ENCODE measurements at regions not wholly inside any gene's neighbourhood (a gene's known extent, or its start where the extent isn't known, plus 50 kb on each side); places are given as distances from the start of the nearest gene placed in this dataset.

DNA sequence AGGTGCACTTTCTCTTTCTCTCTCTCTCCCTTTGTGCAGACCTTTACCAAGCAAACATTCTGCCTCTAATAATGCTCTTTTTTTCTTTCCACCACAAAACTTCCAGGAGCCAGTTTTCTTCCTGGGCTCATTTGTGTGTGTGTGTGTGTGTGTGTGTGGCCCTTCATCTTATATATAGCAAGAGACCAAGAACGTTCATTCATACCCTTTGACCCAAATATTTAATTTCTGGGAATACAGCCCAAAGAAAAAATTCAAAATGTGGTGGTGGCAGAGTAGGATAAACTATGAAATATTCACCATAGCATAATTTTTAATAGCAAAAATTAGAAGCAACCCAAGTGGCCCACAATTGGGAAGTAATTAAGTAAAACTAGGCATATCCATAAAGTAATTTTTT, 398.9 kb downstream of the IGSF11 start:
- POLR2A ChIA-PET, result no interaction called here
- no peak for ATAC-seq (ENCODE audit: poor library complexity)
- intact Hi-C loops (cut with DNase I, micrococcal nuclease), result no loop called here

GRCh38 chr3:118636841-118637240, 397.8 kb downstream of the IGSF11 start:
- Histone ChIP-seq H3K4me1 (ENCODE audit: insufficient read depth, low read length) (no peaks in the 10 kb centered on the region), H3K4me3 (ENCODE audit: low read length) (no peak overlapping the region), H3K27ac (ENCODE audit: low read depth in 1 of 2, low read length in 2 of 2) (no peak overlapping the region), H3K36me3 (ENCODE audit: insufficient read depth, low read length) (no peaks in the 10 kb centered on the region), H3K9me3 (ENCODE audit: control insufficient read depth in 1 of 2, insufficient read depth in 1 of 2, low read length in 2 of 2) (no peaks in the 10 kb centered on the region), H3K27me3 (ENCODE audit: control insufficient read depth in 1 of 2, insufficient read depth in 2 of 2, low read length in 2 of 2) (no peaks in the 10 kb centered on the region)
- CTCF ChIA-PET, result no interaction called here
- TF ChIP-seq, protein P1, sequence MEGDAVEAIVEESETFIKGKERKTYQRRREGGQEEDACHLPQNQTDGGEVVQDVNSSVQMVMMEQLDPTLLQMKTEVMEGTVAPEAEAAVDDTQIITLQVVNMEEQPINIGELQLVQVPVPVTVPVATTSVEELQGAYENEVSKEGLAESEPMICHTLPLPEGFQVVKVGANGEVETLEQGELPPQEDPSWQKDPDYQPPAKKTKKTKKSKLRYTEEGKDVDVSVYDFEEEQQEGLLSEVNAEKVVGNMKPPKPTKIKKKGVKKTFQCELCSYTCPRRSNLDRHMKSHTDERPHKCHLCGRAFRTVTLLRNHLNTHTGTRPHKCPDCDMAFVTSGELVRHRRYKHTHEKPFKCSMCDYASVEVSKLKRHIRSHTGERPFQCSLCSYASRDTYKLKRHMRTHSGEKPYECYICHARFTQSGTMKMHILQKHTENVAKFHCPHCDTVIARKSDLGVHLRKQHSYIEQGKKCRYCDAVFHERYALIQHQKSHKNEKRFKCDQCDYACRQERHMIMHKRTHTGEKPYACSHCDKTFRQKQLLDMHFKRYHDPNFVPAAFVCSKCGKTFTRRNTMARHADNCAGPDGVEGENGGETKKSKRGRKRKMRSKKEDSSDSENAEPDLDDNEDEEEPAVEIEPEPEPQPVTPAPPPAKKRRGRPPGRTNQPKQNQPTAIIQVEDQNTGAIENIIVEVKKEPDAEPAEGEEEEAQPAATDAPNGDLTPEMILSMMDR (IDR thresholded peaks at IDR 0.05), result no peak
- intact Hi-C loops (cut with DNase I, micrococcal nuclease), result no loop called here
- ATAC-seq (ENCODE audit: poor library complexity), result no peak
- POLR2A ChIA-PET, result no interaction called here
- H3K4me1 Mint-ChIP-seq (ENCODE audit: low read depth), result no peaks in the 10 kb centered on the region
- no peaks in the 10 kb centered on the region for H3K9me3 Mint-ChIP-seq
- H3K27ac Mint-ChIP-seq, result no peak overlapping the region
- H3K27me3 Mint-ChIP-seq, result peaks cover 11% of the 10 kb centered on the region
- no peak overlapping the region for H3K4me3 Mint-ChIP-seq
- no peaks in the 10 kb centered on the region for H3K36me3 Mint-ChIP-seq (ENCODE audit: low read depth)
- DNase-seq, result no peak

More for the DNA sequence above, 398.9 kb downstream of the IGSF11 start:
- no peaks in the 10 kb centered on the region for H3K4me1 Mint-ChIP-seq (ENCODE audit: low read depth)
- Histone ChIP-seq H3K27me3 (ENCODE audit: control insufficient read depth in 1 of 2, insufficient read depth in 2 of 2, low read length in 2 of 2) (no peaks in the 10 kb centered on the region), H3K4me1 (ENCODE audit: insufficient read depth, low read length) (no peaks in the 10 kb centered on the region), H3K9me3 (ENCODE audit: control insufficient read depth in 1 of 2, insufficient read depth in 1 of 2, low read length in 2 of 2) (no peaks in the 10 kb centered on the region), H3K27ac (ENCODE audit: low read depth in 1 of 2, low read length in 2 of 2) (no peak overlapping the region), H3K36me3 (ENCODE audit: insufficient read depth, low read length) (no peaks in the 10 kb centered on the region), H3K4me3 (ENCODE audit: low read length) (no peak overlapping the region)
- H3K27me3 Mint-ChIP-seq, result peaks cover 8% of the 10 kb centered on the region
- TF ChIP-seq, protein P1 (IDR thresholded peaks at IDR 0.05), result no peak
- CTCF ChIA-PET, result no interaction called here
- no peak overlapping the region for H3K27ac Mint-ChIP-seq
- H3K4me3 Mint-ChIP-seq, result no peak overlapping the region
- no peak for DNase-seq
- H3K9me3 Mint-ChIP-seq, result no peaks in the 10 kb centered on the region
- no peaks in the 10 kb centered on the region for H3K36me3 Mint-ChIP-seq (ENCODE audit: low read depth)

GRCh38 chr3:118637846-118638245, 396.8 kb downstream of the IGSF11 start:
- DNase-seq (no peak), ATAC-seq (ENCODE audit: poor library complexity) (no peak)
- Histone ChIP-seq H3K36me3 (ENCODE audit: insufficient read depth, low read length) (no peaks in the 10 kb centered on the region), H3K27ac (ENCODE audit: low read depth in 1 of 2, low read length in 2 of 2) (no peak overlapping the region), H3K4me1 (ENCODE audit: insufficient read depth, low read length) (no peaks in the 10 kb centered on the region), H3K9me3 (ENCODE audit: control insufficient read depth in 1 of 2, insufficient read depth in 1 of 2, low read length in 2 of 2) (no peaks in the 10 kb centered on the region), H3K27me3 (ENCODE audit: control insufficient read depth in 1 of 2, insufficient read depth in 2 of 2, low read length in 2 of 2) (no peaks in the 10 kb centered on the region), H3K4me3 (ENCODE audit: low read length) (no peak overlapping the region)
- no peak overlapping the region for H3K4me3 Mint-ChIP-seq
- H3K36me3 Mint-ChIP-seq (ENCODE audit: low read depth), result no peaks in the 10 kb centered on the region
- no peaks in the 10 kb centered on the region for H3K9me3 Mint-ChIP-seq
- ChIA-PET POLR2A (no interaction called here), CTCF (no interaction called here)
- H3K4me1 Mint-ChIP-seq (ENCODE audit: low read depth), result no peaks in the 10 kb centered on the region
- no peak overlapping the region for H3K27ac Mint-ChIP-seq
- intact Hi-C loops (cut with DNase I, micrococcal nuclease), result no loop called here
- TF ChIP-seq, protein P1 (IDR thresholded peaks at IDR 0.05), result no peak
- H3K27me3 Mint-ChIP-seq, result peaks cover 14% of the 10 kb centered on the region

Data from CD4-positive, alpha-beta T cell (primary cell).